WTC11 (cell line): ENCODE measurements at regions not wholly inside any gene's neighbourhood (a gene's known extent, or its start where the extent isn't known, plus 50 kb on each side); places are given as distances from the start of the nearest gene placed in this dataset.

Experiments used
- CREB1 ChIP-seq: sonication (generic); formaldehyde crosslinking; IDR thresholded peaks from 2 replicates; pipeline ENCODE4 v1.8.0; 2023; ENCODE audit warnings: mild to moderate bottlenecking, missing genetic modification reagents
- CTCF ChIP-seq: fragments of 200-600 bp; IDR thresholded peaks from 2 replicates; pipeline ENCODE4 v1.8.0; 2022; ENCODE audit warnings: antibody characterized with exemption
- EMX1 ChIP-seq: fragments of 250-450 bp; sonication (Bioruptor Pico); IDR thresholded peaks from 2 replicates; pipeline ENCODE4 v1.8.0; 2021; ENCODE audit warnings: mild to moderate bottlenecking
- MAX ChIP-seq: sonication (generic); formaldehyde crosslinking; IDR thresholded peaks from 2 replicates; pipeline ENCODE4 v1.8.0; 2022; ENCODE audit warnings: mild to moderate bottlenecking, missing genetic modification reagents
- MLX ChIP-seq: sonication (generic); formaldehyde crosslinking; IDR thresholded peaks from 2 replicates; pipeline ENCODE4 v1.8.1; 2023; ENCODE audit warnings: mild to moderate bottlenecking, missing genetic modification reagents, moderate library complexity
- NR3C1 ChIP-seq: sonication (generic); formaldehyde crosslinking; conservative IDR thresholded peaks from 2 replicates; pipeline ENCODE4 v1.8.1; 2023; ENCODE audit warnings: low read depth, mild to moderate bottlenecking, missing genetic modification reagents
- SP1 ChIP-seq: sonication (generic); formaldehyde crosslinking; conservative IDR thresholded peaks from 2 replicates; pipeline ENCODE4 v1.8.1; 2022; ENCODE audit warnings: missing genetic modification reagents
- TEAD1 ChIP-seq: sonication (generic); formaldehyde crosslinking; IDR thresholded peaks from 2 replicates; pipeline ENCODE4 v1.8.0; 2022; ENCODE audit warnings: mild to moderate bottlenecking, missing genetic modification reagents
- USF2 ChIP-seq: sonication (generic); formaldehyde crosslinking; IDR thresholded peaks from 2 replicates; pipeline ENCODE4 v1.8.1; 2023; ENCODE audit warnings: mild to moderate bottlenecking, missing genetic modification reagents, moderate library complexity
- ZBTB21 ChIP-seq: sonication (generic); formaldehyde crosslinking; IDR thresholded peaks from 2 replicates; pipeline ENCODE4 v1.8.1; 2023; ENCODE audit warnings: mild to moderate bottlenecking, missing genetic modification reagents, borderline replicate concordance
- ZNF263 ChIP-seq: sonication (generic); formaldehyde crosslinking; IDR thresholded peaks from 2 replicates; pipeline ENCODE4 v1.8.1; 2022; ENCODE audit warnings: low read depth, mild to moderate bottlenecking, moderate library complexity, missing genetic modification reagents
- ZNF281 ChIP-seq: sonication (generic); formaldehyde crosslinking; IDR thresholded peaks from 2 replicates; pipeline ENCODE4 v1.8.0; 2023; ENCODE audit warnings: mild to moderate bottlenecking, missing genetic modification reagents

GRCh38 chr16:86087011-86087895, 188.3 kb downstream of the IRF8 start:
- TF ChIP-seq CTCF (no peak), ZNF263 (CRISPR knock-in tag) (no peak), ZBTB21 (no peak), TEAD1 (CRISPR knock-in tag) (no peak), MLX (no peak), CREB1 (CRISPR knock-in tag) (no peak), NR3C1 (CRISPR knock-in tag) (no peak), ZNF281 (CRISPR knock-in tag) (no peak), MAX (CRISPR knock-in tag) (no peak), SP1 (CRISPR knock-in tag) (no peak), USF2 (no peak), EMX1 (CRISPR knock-in tag) (no peak)
